ENCODE measurements at regions not wholly inside any gene's neighbourhood (a gene's known extent, or its start where the extent isn't known, plus 50 kb on each side); places are given as distances from the start of the nearest gene placed in this dataset.

GRCh38 chr4:57763070-57763469 lies 652.9 kb upstream of the IGFBP7 start:
- no peaks in the 10 kb centered on the region for H3K36me3 ChIP-seq (replicated peaks in 1 of 2; ENCODE audit: control insufficient read depth in 1 of 2, insufficient read depth in 2 of 2, low read length in 2 of 2)
- no peak for ATAC-seq
- in situ Hi-C loops (cut with HindIII; ENCODE audit: extremely low pct_ligation_motif_present, low pct_unique_long_range_greater_than_20kb) = no loop called here
- H3K9ac ChIP-seq (ENCODE audit: insufficient read depth, low read depth, low read length) = no peak overlapping the region
- no peak overlapping the region for H3K27ac ChIP-seq (ENCODE audit: extremely low read length, insufficient read depth, low read length)
- no peak for FAIRE-seq
- no peaks in the 10 kb centered on the region for H3K4me1 ChIP-seq (ENCODE audit: insufficient read depth, low read length)
- TF ChIP-seq NFE2L2 (IDR thresholded peaks at IDR 0.05; ENCODE audit: low read length) (peak; percentile 90), GMEB1 (CRISPR knock-in tag; IDR thresholded peaks at IDR 0.05; ENCODE audit: borderline replicate concordance) (no peak), MAFK (conservative IDR thresholded peaks at IDR 0.05 in 1 of 2, IDR thresholded peaks at IDR 0.05 in 1 of 2; ENCODE audit: low read length in 2 of 2) (peak; percentile 82 to 87), MAFF (IDR thresholded peaks at IDR 0.05; ENCODE audit: low read depth, low read length) (peak; percentile 76)
- no peaks in the 10 kb centered on the region for H4K20me1 ChIP-seq (ENCODE audit: insufficient read depth, low read length)
- CTCF ChIA-PET (ENCODE audit: low intra/inter-chr PET ratio, low total read pairs) = no interaction called here
- intact Hi-C loops (cut with micrococcal nuclease; ENCODE audit: unreplicated experiment) = no loop called here
- H3K79me2 ChIP-seq (ENCODE audit: insufficient read depth, low read length) = no peaks in the 10 kb centered on the region
- H3K27me3 ChIP-seq (ENCODE audit: control insufficient read depth in 1 of 2, insufficient read depth in 2 of 2, low read length in 2 of 2) = no peaks in the 10 kb centered on the region
- 4% methylated on average over 2 of the region's 2 CpGs for whole genome bisulfite sequencing (ENCODE audit: low lambda C conversion rate)
- H3K9me3 ChIP-seq (ENCODE audit: low read length) = peaks cover 57% of the 10 kb centered on the region
- DNase-seq (ENCODE audit: low spot score) = no peak
- H2AFZ ChIP-seq (ENCODE audit: low read length) = no peak overlapping the region
- no peak overlapping the region for H3K4me3 ChIP-seq (replicated peaks in 1 of 3; ENCODE audit: insufficient read depth in 1 of 3, low read depth in 2 of 3, low read length in 3 of 3)
- no TSS peak for BruUV-seq (replicated peaks)
- POLR2A ChIA-PET = no interaction called here
- H3K4me2 ChIP-seq (ENCODE audit: low read depth, low read length) = no peak overlapping the region

DNA sequence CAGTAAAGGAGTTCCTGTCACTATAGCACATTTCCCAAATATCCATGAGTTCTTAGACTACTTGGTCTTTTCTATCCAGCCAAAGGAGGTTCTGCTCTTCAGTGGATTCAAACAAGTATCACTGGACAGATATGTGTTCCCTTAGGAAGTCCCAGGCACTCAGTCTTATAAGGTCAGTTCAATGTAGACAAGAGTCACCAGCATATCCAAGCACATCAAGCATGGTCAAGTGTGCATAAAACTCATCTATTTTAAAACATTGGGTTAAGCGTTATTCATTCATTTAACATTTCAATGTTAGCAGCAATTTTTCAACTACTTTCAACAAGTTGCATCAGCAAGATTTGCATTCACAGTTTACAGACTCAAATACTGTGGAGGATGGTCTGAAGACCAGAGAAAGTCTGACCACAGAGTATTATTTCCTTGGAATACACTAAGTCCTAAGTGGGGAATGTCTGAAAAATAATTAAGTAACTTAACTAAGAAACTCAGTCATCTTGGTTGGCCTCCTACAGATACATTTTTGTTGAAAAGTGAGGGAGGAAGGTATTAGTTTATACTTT lies 630.5 kb upstream of the IGFBP7 start:
- Histone ChIP-seq H3K4me1 (ENCODE audit: insufficient read depth, low read length) (no peaks in the 10 kb centered on the region), H3K79me2 (ENCODE audit: insufficient read depth, low read length) (no peaks in the 10 kb centered on the region), H3K4me3 (replicated peaks in 1 of 3; ENCODE audit: insufficient read depth in 1 of 3, low read depth in 2 of 3, low read length in 3 of 3) (no peak overlapping the region), H3K9ac (ENCODE audit: insufficient read depth, low read depth, low read length) (no peak overlapping the region), H3K9me3 (ENCODE audit: low read length) (peaks cover 53% of the 10 kb centered on the region), H3K4me2 (ENCODE audit: low read depth, low read length) (no peak overlapping the region), H2AFZ (ENCODE audit: low read length) (no peak overlapping the region), H3K27ac (ENCODE audit: extremely low read length, insufficient read depth, low read length) (no peak overlapping the region), H4K20me1 (ENCODE audit: insufficient read depth, low read length) (no peaks in the 10 kb centered on the region), H3K27me3 (ENCODE audit: control insufficient read depth in 1 of 2, insufficient read depth in 2 of 2, low read length in 2 of 2) (no peaks in the 10 kb centered on the region), H3K36me3 (replicated peaks in 1 of 2; ENCODE audit: control insufficient read depth in 1 of 2, insufficient read depth in 2 of 2, low read length in 2 of 2) (no peaks in the 10 kb centered on the region)
- WGBS (ENCODE audit: low lambda C conversion rate) = 0% methylated on average over 1 of the region's 1 CpG
- intact Hi-C loops (cut with micrococcal nuclease; ENCODE audit: unreplicated experiment) (no loop called here), in situ Hi-C loops (cut with HindIII; ENCODE audit: extremely low pct_ligation_motif_present, low pct_unique_long_range_greater_than_20kb) (no loop called here)
- ChIA-PET POLR2A (no interaction called here), CTCF (ENCODE audit: low intra/inter-chr PET ratio, low total read pairs) (no interaction called here)
- FAIRE-seq (no peak), ATAC-seq (no peak), DNase-seq (ENCODE audit: low spot score) (no peak)
- no TSS peak for BruUV-seq (replicated peaks)
- TF ChIP-seq, protein P1, sequence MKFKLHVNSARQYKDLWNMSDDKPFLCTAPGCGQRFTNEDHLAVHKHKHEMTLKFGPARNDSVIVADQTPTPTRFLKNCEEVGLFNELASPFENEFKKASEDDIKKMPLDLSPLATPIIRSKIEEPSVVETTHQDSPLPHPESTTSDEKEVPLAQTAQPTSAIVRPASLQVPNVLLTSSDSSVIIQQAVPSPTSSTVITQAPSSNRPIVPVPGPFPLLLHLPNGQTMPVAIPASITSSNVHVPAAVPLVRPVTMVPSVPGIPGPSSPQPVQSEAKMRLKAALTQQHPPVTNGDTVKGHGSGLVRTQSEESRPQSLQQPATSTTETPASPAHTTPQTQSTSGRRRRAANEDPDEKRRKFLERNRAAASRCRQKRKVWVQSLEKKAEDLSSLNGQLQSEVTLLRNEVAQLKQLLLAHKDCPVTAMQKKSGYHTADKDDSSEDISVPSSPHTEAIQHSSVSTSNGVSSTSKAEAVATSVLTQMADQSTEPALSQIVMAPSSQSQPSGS (CRISPR knock-in tag; IDR thresholded peaks at IDR 0.05) = no peak
- TF ChIP-seq ZKSCAN8 (CRISPR knock-in tag; IDR thresholded peaks at IDR 0.05; ENCODE audit: borderline replicate concordance) = no peak
- no peak for TF ChIP-seq ZNF550 (CRISPR knock-in tag; IDR thresholded peaks at IDR 0.05; ENCODE audit: borderline replicate concordance)
- no peak for TF ChIP-seq ZNF749 (CRISPR knock-in tag; IDR thresholded peaks at IDR 0.05; ENCODE audit: borderline replicate concordance)
- no peak for TF ChIP-seq ZNF674 (CRISPR knock-in tag; IDR thresholded peaks at IDR 0.05; ENCODE audit: low read depth)
- TF ChIP-seq SNAPC5 (CRISPR knock-in tag; IDR thresholded peaks at IDR 0.05; ENCODE audit: borderline replicate concordance) = no peak
- no peak for TF ChIP-seq ZC3H4 (CRISPR knock-in tag; IDR thresholded peaks at IDR 0.05; ENCODE audit: borderline replicate concordance)
- no peak for TF ChIP-seq AHR (CRISPR knock-in tag; IDR thresholded peaks at IDR 0.05)
- no peak for TF ChIP-seq MTF2 (CRISPR knock-in tag; IDR thresholded peaks at IDR 0.05; ENCODE audit: borderline replicate concordance)
- no peak for TF ChIP-seq TEAD2 (CRISPR knock-in tag; IDR thresholded peaks at IDR 0.05)
- TF ChIP-seq ZNF7 (CRISPR knock-in tag; IDR thresholded peaks at IDR 0.05) = no peak
- TF ChIP-seq ZNF709 (CRISPR knock-in tag; IDR thresholded peaks at IDR 0.05) = no peak

All from HepG2 (cell line).